ENCODE measurements at regions not wholly inside any gene's neighbourhood (a gene's known extent, or its start where the extent isn't known, plus 50 kb on each side); places are given as distances from the start of the nearest gene placed in this dataset.

- Mint-ChIP-seq H3K9me3 (no peaks in the 10 kb centered on the region), H3K27me3 (no peaks in the 10 kb centered on the region), H3K4me1 (peaks cover 33% of the 10 kb centered on the region), H3K36me3 (no peaks in the 10 kb centered on the region), H3K4me3 (no peak overlapping the region), H3K27ac (no peak overlapping the region)
- DNase-seq: no peak
Observed at GRCh38 chr20:24385547-24385946, 83.9 kb upstream of the SYNDIG1 start.

GRCh38 chr20:24384865-24385264 lies 84.6 kb upstream of the SYNDIG1 start:
- no peak for DNase-seq
- Mint-ChIP-seq H3K4me3 (no peak overlapping the region), H3K4me1 (peaks cover 26% of the 10 kb centered on the region), H3K36me3 (no peaks in the 10 kb centered on the region), H3K27ac (no peak overlapping the region), H3K27me3 (no peaks in the 10 kb centered on the region), H3K9me3 (no peaks in the 10 kb centered on the region)

GRCh38 chr20:24382743-24383142 lies 86.7 kb upstream of the SYNDIG1 start:
- no peaks in the 10 kb centered on the region for H3K36me3 Mint-ChIP-seq
- H3K4me3 Mint-ChIP-seq: no peak overlapping the region
- H3K9me3 Mint-ChIP-seq: no peaks in the 10 kb centered on the region
- DNase-seq: no peak
- no peaks in the 10 kb centered on the region for H3K27me3 Mint-ChIP-seq
- H3K4me1 Mint-ChIP-seq: peaks cover 7% of the 10 kb centered on the region
- H3K27ac Mint-ChIP-seq: no peak overlapping the region

GRCh38 chr20:24382331-24382730 lies 87.1 kb upstream of the SYNDIG1 start:
- no peak overlapping the region for H3K27ac Mint-ChIP-seq
- H3K27me3 Mint-ChIP-seq: no peaks in the 10 kb centered on the region
- DNase-seq: no peak
- no peaks in the 10 kb centered on the region for H3K36me3 Mint-ChIP-seq
- H3K4me1 Mint-ChIP-seq: peaks cover 7% of the 10 kb centered on the region
- no peak overlapping the region for H3K4me3 Mint-ChIP-seq
- H3K9me3 Mint-ChIP-seq: no peaks in the 10 kb centered on the region

- Mint-ChIP-seq H3K4me3 (no peak overlapping the region), H3K9me3 (no peaks in the 10 kb centered on the region), H3K4me1 (peaks cover 3% of the 10 kb centered on the region), H3K36me3 (no peaks in the 10 kb centered on the region), H3K27me3 (no peaks in the 10 kb centered on the region), H3K27ac (no peak overlapping the region)
- DNase-seq: no peak
Observed at GRCh38 chr20:24381886-24382285, 87.5 kb upstream of the SYNDIG1 start.

- Mint-ChIP-seq H3K4me3 (no peak overlapping the region), H3K27ac (no peak overlapping the region), H3K27me3 (no peaks in the 10 kb centered on the region), H3K9me3 (no peaks in the 10 kb centered on the region), H3K36me3 (no peaks in the 10 kb centered on the region), H3K4me1 (no peaks in the 10 kb centered on the region)
- no peak for DNase-seq
Observed at GRCh38 chr20:24379484-24379927, 89.9 kb upstream of the SYNDIG1 start.

GRCh38 chr20:24378661-24379483 lies 90.6 kb upstream of the SYNDIG1 start:
- Mint-ChIP-seq H3K27ac (no peak overlapping the region), H3K9me3 (no peaks in the 10 kb centered on the region), H3K4me3 (no peak overlapping the region), H3K27me3 (no peaks in the 10 kb centered on the region), H3K4me1 (no peaks in the 10 kb centered on the region), H3K36me3 (no peaks in the 10 kb centered on the region)
- DNase-seq: no peak

- Mint-ChIP-seq H3K27ac (no peak overlapping the region), H3K9me3 (no peaks in the 10 kb centered on the region), H3K4me1 (no peaks in the 10 kb centered on the region), H3K27me3 (no peaks in the 10 kb centered on the region), H3K4me3 (no peak overlapping the region), H3K36me3 (no peaks in the 10 kb centered on the region)
- no peak for DNase-seq
Observed at GRCh38 chr20:24376311-24377099, 92.9 kb upstream of the SYNDIG1 start.

GRCh38 chr20:24373372-24373771 lies 96.1 kb upstream of the SYNDIG1 start:
- no peaks in the 10 kb centered on the region for H3K9me3 Mint-ChIP-seq
- no peak for DNase-seq
- H3K36me3 Mint-ChIP-seq: no peaks in the 10 kb centered on the region
- no peak overlapping the region for H3K27ac Mint-ChIP-seq
- no peaks in the 10 kb centered on the region for H3K27me3 Mint-ChIP-seq
- no peak overlapping the region for H3K4me3 Mint-ChIP-seq
- H3K4me1 Mint-ChIP-seq: no peaks in the 10 kb centered on the region

GRCh38 chr20:24370911-24371695 lies 98.3 kb upstream of the SYNDIG1 start:
- Mint-ChIP-seq H3K9me3 (no peaks in the 10 kb centered on the region), H3K4me3 (no peak overlapping the region), H3K36me3 (no peaks in the 10 kb centered on the region), H3K27me3 (no peaks in the 10 kb centered on the region), H3K27ac (no peak overlapping the region), H3K4me1 (no peaks in the 10 kb centered on the region)
- DNase-seq: no peak

- no peaks in the 10 kb centered on the region for H3K36me3 Mint-ChIP-seq
- H3K27me3 Mint-ChIP-seq: no peaks in the 10 kb centered on the region
- H3K4me1 Mint-ChIP-seq: no peaks in the 10 kb centered on the region
- H3K27ac Mint-ChIP-seq: no peak overlapping the region
- H3K9me3 Mint-ChIP-seq: no peaks in the 10 kb centered on the region
- no peak overlapping the region for H3K4me3 Mint-ChIP-seq
- no peak for DNase-seq
Observed at GRCh38 chr20:24370249-24370648, 99.2 kb upstream of the SYNDIG1 start.

- H3K4me1 Mint-ChIP-seq: peaks cover 4% of the 10 kb centered on the region
- H3K4me3 Mint-ChIP-seq: no peak overlapping the region
- H3K27me3 Mint-ChIP-seq: no peaks in the 10 kb centered on the region
- H3K9me3 Mint-ChIP-seq: no peaks in the 10 kb centered on the region
- no peak for DNase-seq
- H3K36me3 Mint-ChIP-seq: no peaks in the 10 kb centered on the region
- no peak overlapping the region for H3K27ac Mint-ChIP-seq
Observed at GRCh38 chr20:24368253-24368652, 101.2 kb upstream of the SYNDIG1 start.

GRCh38 chr20:24366336-24367004 lies 103.0 kb upstream of the SYNDIG1 start:
- Mint-ChIP-seq H3K36me3 (peaks cover 2% of the 10 kb centered on the region), H3K4me3 (no peak overlapping the region), H3K9me3 (peaks cover 4% of the 10 kb centered on the region), H3K4me1 (peaks cover 4% of the 10 kb centered on the region), H3K27ac (no peak overlapping the region), H3K27me3 (no peaks in the 10 kb centered on the region)
- DNase-seq: no peak

- H3K4me3 Mint-ChIP-seq: no peak overlapping the region
- DNase-seq: no peak
- no peak overlapping the region for H3K27ac Mint-ChIP-seq
- H3K4me1 Mint-ChIP-seq: peaks cover 4% of the 10 kb centered on the region
- peaks cover 4% of the 10 kb centered on the region for H3K9me3 Mint-ChIP-seq
- no peaks in the 10 kb centered on the region for H3K27me3 Mint-ChIP-seq
- peaks cover 2% of the 10 kb centered on the region for H3K36me3 Mint-ChIP-seq
Observed at GRCh38 chr20:24365670-24366069, 103.8 kb upstream of the SYNDIG1 start.

GRCh38 chr20:24364482-24364881 lies 104.9 kb upstream of the SYNDIG1 start:
- Mint-ChIP-seq H3K27ac (no peak overlapping the region), H3K4me1 (peaks cover 4% of the 10 kb centered on the region), H3K36me3 (peaks cover 2% of the 10 kb centered on the region), H3K9me3 (peaks cover 4% of the 10 kb centered on the region), H3K27me3 (no peaks in the 10 kb centered on the region), H3K4me3 (no peak overlapping the region)
- no peak for DNase-seq
